ENCODE measurements at regions not wholly inside any gene's neighbourhood (a gene's known extent, or its start where the extent isn't known, plus 50 kb on each side); places are given as distances from the start of the nearest gene placed in this dataset.

GRCh38 chr22:48096851-48097665 lies 1334.6 kb downstream of the TBC1D22A start:
- TF ChIP-seq CTCF (IDR thresholded peaks at IDR 0.05; ENCODE audit: insufficient read depth, low read depth, low read length, missing control alignments): no peak
- H3K4me3 ChIP-seq (ENCODE audit: low read length): no peak overlapping the region
- DNase-seq (ENCODE audit: low read depth): no peak

DNA sequence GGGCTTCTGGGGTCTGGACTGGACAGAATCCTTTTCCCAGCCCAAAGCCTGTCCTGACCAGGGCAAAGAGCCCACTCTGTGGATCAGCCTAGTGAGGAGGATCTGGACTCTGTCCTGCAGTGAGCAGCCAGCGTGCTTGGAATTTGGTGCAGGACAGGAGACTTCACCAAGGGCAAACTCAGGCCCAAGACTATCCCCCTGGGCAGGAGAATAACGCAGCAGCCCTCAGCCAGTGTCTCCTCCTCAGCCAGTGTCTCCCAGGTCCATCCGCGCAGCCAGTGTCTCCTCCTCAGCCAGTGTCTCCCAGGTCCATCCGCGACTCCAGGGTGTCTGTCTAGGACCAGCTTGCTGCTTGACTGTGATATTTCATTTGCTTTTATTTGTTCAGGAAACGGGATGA lies 1334.0 kb downstream of the TBC1D22A start:
- no peak for DNase-seq (ENCODE audit: low read depth)
- no peak overlapping the region for H3K4me3 ChIP-seq (ENCODE audit: low read length)
- no peak for TF ChIP-seq CTCF (IDR thresholded peaks at IDR 0.05; ENCODE audit: insufficient read depth, low read depth, low read length, missing control alignments)

- TF ChIP-seq CTCF (IDR thresholded peaks at IDR 0.05; ENCODE audit: insufficient read depth, low read depth, low read length, missing control alignments): no peak
- DNase-seq (ENCODE audit: low read depth): no peak
- no peak overlapping the region for H3K4me3 ChIP-seq (ENCODE audit: low read length)
Observed at GRCh38 chr22:48093981-48094380, 1331.5 kb downstream of the TBC1D22A start.

- no peak overlapping the region for H3K4me3 ChIP-seq (ENCODE audit: low read length)
- DNase-seq (ENCODE audit: low read depth): no peak
- no peak for TF ChIP-seq CTCF (IDR thresholded peaks at IDR 0.05; ENCODE audit: insufficient read depth, low read depth, low read length, missing control alignments)
Observed at GRCh38 chr22:48092866-48093265, 1330.4 kb downstream of the TBC1D22A start.

GRCh38 chr22:48091656-48092223 lies 1329.3 kb downstream of the TBC1D22A start:
- no peak for DNase-seq (ENCODE audit: low read depth)
- no peak overlapping the region for H3K4me3 ChIP-seq (ENCODE audit: low read length)
- TF ChIP-seq CTCF (IDR thresholded peaks at IDR 0.05; ENCODE audit: insufficient read depth, low read depth, low read length, missing control alignments): no peak

- no peak for TF ChIP-seq CTCF (IDR thresholded peaks at IDR 0.05; ENCODE audit: insufficient read depth, low read depth, low read length, missing control alignments)
- DNase-seq (ENCODE audit: low read depth): no peak
- no peak overlapping the region for H3K4me3 ChIP-seq (ENCODE audit: low read length)
Observed at GRCh38 chr22:48091060-48091650, 1328.7 kb downstream of the TBC1D22A start.

Measured in epithelial cell of esophagus (primary cell).